Neural progenitor cell (in vitro differentiated cells): ENCODE measurements at regions not wholly inside any gene's neighbourhood (a gene's known extent, or its start where the extent isn't known, plus 50 kb on each side); places are given as distances from the start of the nearest gene placed in this dataset.

Experiments used
- DNase-seq: peaks from one replicate; pipeline ENCODE4 v3.0.0-alpha.2; 2016; ENCODE audit warnings: low spot score
- H2AFZ ChIP-seq: fragments of 200-600 bp; sonication (generic); replicated peaks from 2 replicates; pipeline ENCODE4 v1.6.1; 2016; ENCODE audit warnings: antibody characterized with exemption
- H3F3A ChIP-seq: fragments of 200-600 bp; sonication (generic); 2 replicates; pipeline ENCODE4 v1.6.1; 2016; ENCODE audit warnings: antibody characterized with exemption, low read depth
- H3K27ac ChIP-seq: fragments of 200-600 bp; sonication (generic); 2 replicates; pipeline ENCODE4 v1.5.1; 2016; ENCODE audit warnings: mild to moderate bottlenecking
- H3K27me3 ChIP-seq: fragments of 200-600 bp; sonication (generic); 2 replicates; pipeline ENCODE4 v1.6.1; 2016; ENCODE audit warnings: mild to moderate bottlenecking, moderate library complexity
- H3K36me3 ChIP-seq: fragments of 200-600 bp; sonication (generic); 2 replicates; pipeline ENCODE4 v1.5.1; 2016
- H3K4me1 ChIP-seq: fragments of 200-600 bp; sonication (generic); 2 replicates; pipeline ENCODE4 v1.6.1; 2016; ENCODE audit warnings: mixed run types
- H3K4me2 ChIP-seq: fragments of 200-600 bp; sonication (generic); 2 replicates; pipeline ENCODE4 v1.6.1; 2016
- H3K4me3 ChIP-seq: fragments of 200-600 bp; sonication (generic); 2 replicates; pipeline ENCODE4 v1.5.1; 2016
- H3K79me2 ChIP-seq: fragments of 200-600 bp; sonication (generic); 2 replicates; pipeline ENCODE4 v1.6.1; 2016; ENCODE audit warnings: low read depth
- H3K9ac ChIP-seq: fragments of 200-600 bp; sonication (generic); 2 replicates; pipeline ENCODE4 v1.6.1; 2016
- H3K9me3 ChIP-seq: fragments of 200-600 bp; sonication (generic); 2 replicates; pipeline ENCODE4 v1.5.1; 2016; ENCODE audit warnings: low read depth
- H4K20me1 ChIP-seq: fragments of 200-600 bp; sonication (generic); 2 replicates; pipeline ENCODE4 v1.6.1; 2016; ENCODE audit warnings: low read depth
- H3K27ac Mint-ChIP-seq: 3 replicates; pipeline ENCODE4 v1.8.0; 2021; ENCODE audit warnings: mixed read lengths
- H3K27me3 Mint-ChIP-seq: 2 replicates; pipeline ENCODE4 v1.8.0; 2022; ENCODE audit warnings: low read depth, mild to moderate bottlenecking, inconsistent platforms, moderate library complexity, mixed read lengths; ENCODE audit not compliant: insufficient read depth
- H3K36me3 Mint-ChIP-seq: 3 replicates; pipeline ENCODE4 v1.8.0; 2021; ENCODE audit warnings: mixed read lengths
- H3K4me1 Mint-ChIP-seq: 3 replicates; pipeline ENCODE4 v1.8.0; 2021; ENCODE audit warnings: mixed read lengths
- H3K4me3 Mint-ChIP-seq: 3 replicates; pipeline ENCODE4 v1.8.0; 2021; ENCODE audit warnings: mild to moderate bottlenecking, moderate library complexity, mixed read lengths
- H3K9me3 Mint-ChIP-seq: 3 replicates; pipeline ENCODE4 v1.8.0; 2020; ENCODE audit warnings: mixed read lengths
- EZH2 ChIP-seq: fragments of 200-600 bp; sonication (generic); IDR thresholded peaks from 2 replicates; pipeline ENCODE4 v1.6.1; 2017; ENCODE audit warnings: antibody characterized with exemption, mild to moderate bottlenecking, moderate library complexity
- EZH2phosphoT487 ChIP-seq: fragments of 200-600 bp; sonication (generic); IDR thresholded peaks from 2 replicates; pipeline ENCODE4 v1.6.1; 2017; ENCODE audit warnings: antibody characterized with exemption
- TF ChIP-seq, protein P1 (sequence below): fragments of 200-600 bp; sonication (generic); IDR thresholded peaks from 2 replicates; pipeline ENCODE4 v1.5.1; 2017; ENCODE audit warnings: antibody characterized with exemption, mild to moderate bottlenecking

DNA sequence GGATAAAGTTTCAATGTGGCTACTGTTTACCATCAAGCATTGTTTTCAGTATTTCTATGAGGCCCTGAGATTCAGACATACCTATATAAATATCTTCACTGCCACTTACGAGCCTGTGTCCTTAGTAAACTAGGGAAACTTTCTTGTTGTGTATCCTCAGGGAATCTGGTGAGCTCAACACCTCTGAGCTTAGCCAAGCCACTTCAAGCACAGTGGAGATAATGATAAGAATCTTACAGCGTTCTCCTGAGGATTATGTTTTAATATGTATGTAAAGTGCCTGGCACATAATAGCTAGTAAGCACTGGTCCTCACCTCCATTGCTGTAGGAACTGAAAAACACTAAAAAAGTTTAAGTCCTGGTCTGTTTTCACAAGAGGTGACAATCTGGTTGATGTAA lies 268.3 kb downstream of the SKIDA1 start:
- Mint-ChIP-seq H3K4me1 (peaks cover 20% of the 10 kb centered on the region), H3K27ac (no peak overlapping the region), H3K36me3 (peaks cover 10% of the 10 kb centered on the region), H3K4me3 (no peak overlapping the region), H3K27me3 (peaks cover 4% of the 10 kb centered on the region), H3K9me3 (peaks cover 6% of the 10 kb centered on the region)
- no peak overlapping the region for H3K9ac ChIP-seq
- H4K20me1 ChIP-seq, result no peaks in the 10 kb centered on the region
- H2AFZ ChIP-seq, result no peak overlapping the region
- H3F3A ChIP-seq, result peaks cover 19% of the 10 kb centered on the region
- DNase-seq, result no peak
- no peak overlapping the region for H3K4me2 ChIP-seq
- no peaks in the 10 kb centered on the region for H3K9me3 ChIP-seq
- no peaks in the 10 kb centered on the region for H3K36me3 ChIP-seq
- no peaks in the 10 kb centered on the region for H3K27me3 ChIP-seq
- peaks cover 19% of the 10 kb centered on the region for H3K79me2 ChIP-seq
- TF ChIP-seq EZH2 (no peak), EZH2phosphoT487 (no peak)
- TF ChIP-seq, protein P1, sequence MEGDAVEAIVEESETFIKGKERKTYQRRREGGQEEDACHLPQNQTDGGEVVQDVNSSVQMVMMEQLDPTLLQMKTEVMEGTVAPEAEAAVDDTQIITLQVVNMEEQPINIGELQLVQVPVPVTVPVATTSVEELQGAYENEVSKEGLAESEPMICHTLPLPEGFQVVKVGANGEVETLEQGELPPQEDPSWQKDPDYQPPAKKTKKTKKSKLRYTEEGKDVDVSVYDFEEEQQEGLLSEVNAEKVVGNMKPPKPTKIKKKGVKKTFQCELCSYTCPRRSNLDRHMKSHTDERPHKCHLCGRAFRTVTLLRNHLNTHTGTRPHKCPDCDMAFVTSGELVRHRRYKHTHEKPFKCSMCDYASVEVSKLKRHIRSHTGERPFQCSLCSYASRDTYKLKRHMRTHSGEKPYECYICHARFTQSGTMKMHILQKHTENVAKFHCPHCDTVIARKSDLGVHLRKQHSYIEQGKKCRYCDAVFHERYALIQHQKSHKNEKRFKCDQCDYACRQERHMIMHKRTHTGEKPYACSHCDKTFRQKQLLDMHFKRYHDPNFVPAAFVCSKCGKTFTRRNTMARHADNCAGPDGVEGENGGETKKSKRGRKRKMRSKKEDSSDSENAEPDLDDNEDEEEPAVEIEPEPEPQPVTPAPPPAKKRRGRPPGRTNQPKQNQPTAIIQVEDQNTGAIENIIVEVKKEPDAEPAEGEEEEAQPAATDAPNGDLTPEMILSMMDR, result no peak
- H3K4me1 ChIP-seq, result peaks cover 21% of the 10 kb centered on the region
- no peak overlapping the region for H3K27ac ChIP-seq
- no peak overlapping the region for H3K4me3 ChIP-seq

- Histone ChIP-seq H3K4me1 (no peaks in the 10 kb centered on the region), H2AFZ (no peak overlapping the region), H3F3A (no peaks in the 10 kb centered on the region), H3K4me3 (no peak overlapping the region), H3K4me2 (no peak overlapping the region), H3K36me3 (no peaks in the 10 kb centered on the region), H3K9ac (no peak overlapping the region), H4K20me1 (no peaks in the 10 kb centered on the region), H3K79me2 (no peaks in the 10 kb centered on the region), H3K9me3 (no peaks in the 10 kb centered on the region), H3K27ac (no peak overlapping the region), H3K27me3 (no peaks in the 10 kb centered on the region)
- Mint-ChIP-seq H3K27ac (no peak overlapping the region), H3K4me3 (no peak overlapping the region), H3K9me3 (peaks cover 3% of the 10 kb centered on the region), H3K4me1 (no peaks in the 10 kb centered on the region), H3K36me3 (peaks cover 15% of the 10 kb centered on the region), H3K27me3 (peaks cover 2% of the 10 kb centered on the region)
- DNase-seq, result no peak
- TF ChIP-seq EZH2phosphoT487, result no peak
These were observed 276.0 kb downstream of the SKIDA1 start for GRCh38 chr10:21249435-21249834.

DNA sequence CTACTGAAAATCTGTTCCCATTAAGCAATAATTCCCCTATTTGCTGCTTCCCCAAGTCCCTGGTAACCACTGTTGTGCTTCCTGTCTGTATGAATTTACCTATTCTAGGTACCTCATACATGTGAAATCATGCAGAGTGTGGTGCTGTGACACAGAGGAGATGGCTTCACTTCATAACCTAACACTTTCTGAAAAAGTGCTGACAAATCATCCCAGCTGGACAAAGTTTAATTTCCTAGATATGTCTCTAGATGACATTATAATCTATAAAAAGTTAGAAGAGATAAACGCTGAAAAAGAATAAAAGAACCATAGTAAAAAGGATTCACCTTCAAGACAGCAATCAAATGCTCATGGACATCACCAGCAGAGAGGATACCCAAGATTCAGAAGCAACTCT lies 277.9 kb downstream of the SKIDA1 start:
- TF ChIP-seq EZH2 (no peak), EZH2phosphoT487 (no peak)
- TF ChIP-seq, protein P1, result no peak
- no peak for DNase-seq
- Histone ChIP-seq H3K4me3 (no peak overlapping the region), H3K27me3 (no peaks in the 10 kb centered on the region), H3K79me2 (no peaks in the 10 kb centered on the region), H3K36me3 (no peaks in the 10 kb centered on the region), H3F3A (no peaks in the 10 kb centered on the region), H3K27ac (no peak overlapping the region), H3K9me3 (no peaks in the 10 kb centered on the region), H4K20me1 (no peaks in the 10 kb centered on the region), H3K4me2 (no peak overlapping the region), H3K9ac (no peak overlapping the region), H2AFZ (no peak overlapping the region), H3K4me1 (no peaks in the 10 kb centered on the region)
- Mint-ChIP-seq H3K4me1 (no peaks in the 10 kb centered on the region), H3K27me3 (no peaks in the 10 kb centered on the region), H3K9me3 (no peaks in the 10 kb centered on the region), H3K4me3 (no peak overlapping the region), H3K36me3 (peaks cover 16% of the 10 kb centered on the region), H3K27ac (no peak overlapping the region)

GRCh38 chr10:21246178-21246577 lies 279.3 kb downstream of the SKIDA1 start:
- no peaks in the 10 kb centered on the region for H3K27me3 ChIP-seq
- Mint-ChIP-seq H3K4me3 (no peak overlapping the region), H3K27ac (no peak overlapping the region), H3K27me3 (no peaks in the 10 kb centered on the region), H3K4me1 (no peaks in the 10 kb centered on the region), H3K36me3 (peaks cover 18% of the 10 kb centered on the region), H3K9me3 (no peaks in the 10 kb centered on the region)
- H4K20me1 ChIP-seq, result no peaks in the 10 kb centered on the region
- no peak for DNase-seq
- no peak overlapping the region for H3K9ac ChIP-seq
- no peaks in the 10 kb centered on the region for H3K79me2 ChIP-seq
- no peak overlapping the region for H2AFZ ChIP-seq
- TF ChIP-seq EZH2phosphoT487 (no peak), EZH2 (no peak)
- TF ChIP-seq, protein P1, result no peak
- no peaks in the 10 kb centered on the region for H3K36me3 ChIP-seq
- H3K27ac ChIP-seq, result no peak overlapping the region
- no peaks in the 10 kb centered on the region for H3K9me3 ChIP-seq
- no peaks in the 10 kb centered on the region for H3F3A ChIP-seq
- no peaks in the 10 kb centered on the region for H3K4me1 ChIP-seq
- H3K4me3 ChIP-seq, result no peak overlapping the region
- no peak overlapping the region for H3K4me2 ChIP-seq
